ENCODE measurements at regions not wholly inside any gene's neighbourhood (a gene's known extent, or its start where the extent isn't known, plus 50 kb on each side); places are given as distances from the start of the nearest gene placed in this dataset.
A peak's percentile ranks its signal among the peaks of the same experiment; 100 is the strongest.

DNA sequence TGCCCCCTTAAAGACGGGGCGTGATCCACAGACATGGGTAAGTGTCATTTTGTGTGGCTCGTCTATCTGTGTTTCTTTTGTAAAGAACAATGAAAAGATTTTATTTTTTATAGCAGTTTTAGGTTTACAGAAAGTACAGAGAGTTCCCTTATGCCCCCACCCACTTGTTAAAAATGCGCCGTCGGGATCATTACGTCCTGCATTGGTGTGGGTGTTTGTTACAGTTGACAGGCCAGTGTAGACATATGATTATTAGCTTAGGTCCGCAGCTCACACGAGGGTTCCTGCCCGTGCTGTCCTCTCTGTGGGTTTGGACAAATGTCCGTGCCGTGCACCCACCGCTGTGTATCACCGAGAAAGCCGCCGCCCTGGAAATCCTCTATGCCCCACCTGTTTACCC, 50.5 kb downstream of the RGS12 start:
- no peak for DNase-seq (ENCODE audit: low read depth)

DNA sequence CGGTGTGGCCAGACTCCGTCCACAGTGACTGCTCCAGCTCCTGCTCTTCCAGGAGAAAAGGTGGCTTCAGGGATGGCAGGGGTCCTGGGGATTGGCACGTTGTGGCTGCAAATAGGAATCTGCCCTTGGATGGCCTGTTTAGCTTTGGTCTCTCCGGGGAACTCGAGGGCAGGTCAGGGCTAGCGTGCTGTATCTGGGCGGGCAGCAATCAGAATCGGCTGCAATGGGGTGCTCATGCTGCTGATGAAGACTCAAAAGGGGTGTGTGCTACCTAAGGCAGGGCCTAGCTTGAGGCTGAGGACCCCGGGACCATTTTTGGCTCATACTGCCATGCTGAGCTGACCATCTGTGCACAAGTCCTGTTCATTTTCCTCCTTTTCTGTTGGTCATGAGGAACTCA, 51.3 kb downstream of the RGS12 start:
- no peak for DNase-seq (ENCODE audit: low read depth)

DNA sequence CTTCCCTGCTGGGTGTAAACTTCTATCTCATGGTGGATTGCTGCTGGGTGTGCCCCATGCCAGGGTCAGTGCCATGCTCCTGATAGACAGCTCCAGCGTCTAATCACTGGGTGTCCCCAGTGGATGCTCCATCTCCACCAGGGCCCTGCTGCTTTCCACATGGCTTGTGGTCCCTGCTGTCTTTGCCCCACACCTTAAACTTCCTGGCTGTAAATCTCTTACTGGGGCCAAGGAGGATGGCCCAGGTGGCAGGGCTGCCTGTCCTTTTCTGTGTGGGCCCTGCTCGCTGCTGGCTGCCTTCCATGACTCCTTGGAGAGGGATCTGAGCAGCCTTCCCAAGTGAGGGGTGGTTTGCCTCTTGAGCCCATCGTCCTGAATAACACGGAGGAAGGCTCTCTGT, 51.8 kb downstream of the RGS12 start:
- DNase-seq (ENCODE audit: low read depth): no peak

GRCh38 chr4:3345384-3345783, 52.6 kb downstream of the RGS12 start:
- DNase-seq (ENCODE audit: low read depth): no peak

GRCh38 chr4:3346146-3346545, 53.3 kb downstream of the RGS12 start:
- peak; percentile 61 for DNase-seq (ENCODE audit: low read depth)

DNA sequence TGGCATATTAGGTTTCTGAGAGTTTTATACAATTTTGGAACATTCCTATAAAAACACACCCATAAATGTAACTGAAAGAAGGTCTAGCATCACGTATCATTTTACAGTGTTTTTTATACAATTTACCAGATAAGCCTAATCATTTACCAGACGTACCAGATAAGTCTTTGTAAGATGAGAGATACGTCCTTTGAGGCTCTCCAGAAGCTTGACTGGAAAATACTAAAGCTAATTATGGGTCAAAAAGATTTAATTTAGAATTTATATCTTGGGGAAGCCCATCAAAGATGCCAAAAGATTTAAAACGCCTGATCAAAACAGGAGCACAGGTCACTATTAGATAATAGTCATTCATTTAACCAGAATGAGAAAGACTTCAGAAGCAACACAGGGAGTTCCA, 55.0 kb downstream of the RGS12 start:
- no peak for DNase-seq (ENCODE audit: low read depth)

- DNase-seq (ENCODE audit: low read depth): no peak
These were observed 55.8 kb downstream of the RGS12 start for GRCh38 chr4:3348621-3349020.

DNA sequence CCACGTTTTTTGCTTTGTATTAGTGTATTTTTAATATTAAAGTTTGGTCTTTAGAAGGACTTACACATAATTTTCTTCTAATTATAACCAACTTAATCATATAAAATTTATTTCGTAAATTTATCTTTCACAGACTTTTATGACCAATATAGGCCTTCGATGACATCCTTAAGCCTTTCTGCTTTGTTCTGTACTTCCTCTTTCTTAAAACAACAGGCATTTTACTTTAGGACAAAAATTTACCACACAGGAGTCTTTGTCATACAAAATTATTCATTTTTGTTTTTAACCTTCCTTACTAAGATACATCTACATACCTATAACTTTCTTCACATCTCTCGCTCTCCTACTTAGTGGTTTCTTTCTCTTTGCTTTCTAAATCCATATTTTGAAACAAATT, 56.3 kb downstream of the RGS12 start:
- DNase-seq (ENCODE audit: low read depth): no peak

DNA sequence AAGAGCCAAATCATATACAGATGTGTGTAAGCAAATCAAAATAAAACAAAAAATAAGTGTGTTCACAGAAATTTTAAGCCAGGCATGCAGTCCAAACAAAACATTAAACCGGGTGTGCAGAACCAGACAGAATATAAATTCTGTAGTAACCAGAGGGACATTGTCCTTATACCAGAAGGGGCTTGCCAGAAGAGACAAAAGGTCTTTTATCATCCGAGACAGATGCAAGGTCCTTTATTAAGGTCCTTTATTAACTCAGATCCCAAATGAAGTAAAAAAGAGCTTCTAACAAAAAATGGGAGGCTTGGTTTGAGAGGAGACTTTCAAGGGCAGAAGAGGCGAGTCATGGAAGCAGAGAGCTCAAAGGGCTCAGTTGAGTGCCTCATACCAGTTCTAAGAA, 59.2 kb downstream of the RGS12 start:
- no peak for DNase-seq (ENCODE audit: low read depth)

GRCh38 chr4:3352505-3352904, 59.7 kb downstream of the RGS12 start:
- DNase-seq (ENCODE audit: low read depth): no peak

- DNase-seq (ENCODE audit: low read depth): no peak
These were observed 60.2 kb downstream of the RGS12 start for GRCh38 chr4:3352941-3353594.

- no peak for DNase-seq (ENCODE audit: low read depth)
These were observed 61.1 kb downstream of the RGS12 start for GRCh38 chr4:3353752-3354454.

GRCh38 chr4:3354455-3354811, 61.6 kb downstream of the RGS12 start:
- DNase-seq (ENCODE audit: low read depth): no peak

GRCh38 chr4:3355266-3355748, 62.5 kb downstream of the RGS12 start:
- DNase-seq (ENCODE audit: low read depth): no peak

- DNase-seq (ENCODE audit: low read depth): no peak
These were observed 65.8 kb downstream of the RGS12 start for GRCh38 chr4:3358656-3359055.

- DNase-seq (ENCODE audit: low read depth): no peak
These were observed 68.0 kb downstream of the RGS12 start for GRCh38 chr4:3360777-3361176.

- no peak for DNase-seq (ENCODE audit: low read depth)
These were observed 68.6 kb downstream of the RGS12 start for GRCh38 chr4:3361406-3361805.

GRCh38 chr4:3361896-3362295, 69.1 kb downstream of the RGS12 start:
- DNase-seq (ENCODE audit: low read depth): no peak

GRCh38 chr4:3362431-3363287, 69.8 kb downstream of the RGS12 start:
- no peak for DNase-seq (ENCODE audit: low read depth)

GRCh38 chr4:3363411-3364141, 70.8 kb downstream of the RGS12 start:
- DNase-seq (ENCODE audit: low read depth): no peak

- DNase-seq (ENCODE audit: low read depth): no peak
These were observed 71.4 kb downstream of the RGS12 start for GRCh38 chr4:3364199-3364598.

Measured in HT1080 (cell line).